ENCODE measurements at regions not wholly inside any gene's neighbourhood (a gene's known extent, or its start where the extent isn't known, plus 50 kb on each side); places are given as distances from the start of the nearest gene placed in this dataset.

DNA sequence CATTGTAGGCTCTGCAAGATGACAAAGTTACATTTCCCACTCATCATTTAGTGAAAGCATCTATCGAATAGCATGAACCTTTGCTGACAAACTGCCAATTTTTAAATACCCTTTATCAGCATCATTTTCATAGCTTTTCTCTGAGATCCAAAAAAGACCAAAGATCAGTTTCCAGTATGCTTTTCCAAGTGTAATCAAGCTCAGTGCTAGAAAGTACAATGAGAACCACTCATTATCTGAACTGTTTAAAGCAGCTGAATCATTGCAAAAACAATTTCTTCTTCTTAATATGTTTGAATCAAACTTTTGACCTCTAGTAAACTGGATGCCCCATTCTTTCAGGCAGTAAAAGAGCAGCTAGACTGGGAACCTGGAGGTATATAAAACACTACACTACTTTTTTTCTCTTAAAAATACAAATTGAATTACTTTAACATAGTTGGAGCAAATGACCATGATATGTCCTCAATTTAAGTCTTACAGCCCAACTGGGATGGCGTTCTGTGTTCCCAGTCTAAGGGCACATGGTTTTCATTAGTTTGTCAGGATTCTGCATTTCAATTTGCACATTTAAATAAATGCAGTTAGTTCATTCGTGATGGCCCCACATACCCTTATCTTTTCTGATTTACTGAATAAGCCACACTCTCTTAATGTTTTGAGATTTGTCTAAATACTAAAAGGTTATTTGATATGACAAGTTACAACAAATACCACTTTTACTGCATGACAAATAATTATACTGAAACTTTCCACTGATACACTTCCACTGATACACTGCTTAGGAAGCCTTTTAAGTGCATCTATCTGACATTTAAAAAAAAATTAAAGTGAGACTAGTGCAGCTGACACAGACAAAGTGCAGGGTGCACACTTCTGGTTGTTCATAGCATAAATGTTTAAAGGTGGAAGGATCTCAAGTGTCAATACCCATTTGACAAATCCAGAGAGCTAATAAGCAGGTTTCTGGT is 146.0 kb upstream of the FRMD4B start:
- DNase-seq: no peak

DNA sequence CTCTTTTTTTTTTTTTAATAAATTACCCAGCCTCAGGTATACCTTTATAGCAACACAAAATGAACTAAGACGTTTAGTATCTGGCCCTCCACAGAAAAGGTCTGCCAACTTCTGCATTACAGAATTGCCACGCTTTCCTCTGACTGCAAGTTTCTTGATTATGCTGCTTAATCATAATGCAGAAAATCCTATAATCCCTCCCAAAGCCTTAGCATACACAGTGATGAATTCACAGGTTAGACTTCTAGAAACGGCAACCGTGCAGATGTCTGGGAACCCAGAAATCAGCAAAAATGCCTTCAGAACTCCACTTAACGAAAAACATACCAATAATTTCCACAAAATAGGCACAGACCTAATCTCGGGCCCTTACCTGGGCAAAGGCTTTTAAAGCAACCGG is 144.7 kb upstream of the FRMD4B start:
- no peak for DNase-seq

DNA sequence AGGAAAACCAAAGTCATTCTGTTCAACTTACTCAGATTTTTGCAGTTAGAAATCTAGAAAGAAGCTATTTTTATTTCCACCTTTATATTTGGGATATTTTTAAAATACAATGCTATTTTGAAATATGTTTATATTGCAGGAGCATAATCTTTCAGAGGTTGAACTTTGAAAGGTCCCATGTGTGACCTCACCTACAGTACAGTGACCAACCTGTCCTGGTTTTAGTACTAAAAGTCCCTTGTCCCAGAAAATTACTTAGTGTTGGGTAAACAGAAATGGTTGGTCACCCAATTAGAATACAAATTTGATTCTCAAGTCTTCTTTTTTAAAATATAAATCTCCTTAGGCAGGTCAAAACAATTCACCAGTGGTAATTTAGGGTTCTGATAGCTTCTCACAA is 141.6 kb upstream of the FRMD4B start:
- no peak for DNase-seq

DNA sequence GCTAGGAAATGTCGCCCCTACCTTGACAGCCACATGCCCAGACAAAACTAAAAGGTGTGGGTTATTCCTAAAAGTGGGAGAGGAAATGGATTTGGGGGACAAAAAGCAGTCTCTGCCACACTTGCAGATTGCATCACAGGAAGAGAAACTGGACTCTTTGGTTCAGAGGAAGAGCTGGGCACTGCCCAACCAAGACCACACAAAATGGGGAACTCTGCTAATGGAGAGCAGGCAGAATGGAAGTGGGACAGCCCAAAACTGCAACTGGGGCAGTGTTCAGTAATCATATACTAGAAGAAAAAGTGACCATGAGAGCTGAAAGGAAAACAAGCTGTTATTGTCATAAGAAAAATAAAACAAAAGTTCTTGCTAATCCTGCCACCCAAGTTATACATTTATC is 138.9 kb upstream of the FRMD4B start:
- no peak for DNase-seq

DNA sequence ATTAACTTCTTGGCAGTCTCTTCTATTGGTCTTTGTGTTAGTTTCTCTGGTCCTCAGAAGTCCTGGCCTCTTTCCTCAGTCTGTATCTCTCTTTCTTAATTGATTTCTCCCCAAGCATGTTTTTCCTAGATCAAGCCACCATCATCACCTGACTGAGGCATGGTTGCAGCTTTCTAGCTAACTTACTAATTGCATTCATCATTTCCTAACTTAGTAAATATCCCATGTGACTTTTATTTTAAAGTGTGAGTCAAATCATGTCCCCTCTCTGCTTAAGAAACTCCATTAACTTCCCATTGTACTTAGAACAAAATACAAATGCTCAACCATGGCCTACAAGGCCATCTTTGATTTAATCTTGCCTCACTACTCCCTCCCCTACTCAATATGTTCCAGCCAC is 135.4 kb upstream of the FRMD4B start:
- no peak for DNase-seq

DNA sequence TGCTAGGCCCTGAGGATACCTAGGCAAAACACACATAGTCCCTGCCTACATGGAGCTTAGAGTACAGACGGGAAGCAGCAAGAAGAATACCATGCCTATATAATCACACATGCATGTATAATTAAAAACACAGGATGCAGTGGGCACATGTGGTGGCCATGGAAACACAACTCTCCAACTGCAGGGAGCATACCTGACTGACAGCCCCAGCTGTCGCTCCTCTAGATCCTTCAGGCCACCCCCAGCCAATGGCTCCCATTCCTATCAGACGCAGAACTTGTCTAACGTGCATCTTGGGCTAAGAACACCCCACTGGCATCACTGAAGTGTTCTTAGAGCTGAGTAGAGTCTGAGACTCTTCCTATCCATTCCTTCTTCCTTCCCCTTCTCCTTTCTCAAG is 125.5 kb upstream of the FRMD4B start:
- DNase-seq: no peak

DNA sequence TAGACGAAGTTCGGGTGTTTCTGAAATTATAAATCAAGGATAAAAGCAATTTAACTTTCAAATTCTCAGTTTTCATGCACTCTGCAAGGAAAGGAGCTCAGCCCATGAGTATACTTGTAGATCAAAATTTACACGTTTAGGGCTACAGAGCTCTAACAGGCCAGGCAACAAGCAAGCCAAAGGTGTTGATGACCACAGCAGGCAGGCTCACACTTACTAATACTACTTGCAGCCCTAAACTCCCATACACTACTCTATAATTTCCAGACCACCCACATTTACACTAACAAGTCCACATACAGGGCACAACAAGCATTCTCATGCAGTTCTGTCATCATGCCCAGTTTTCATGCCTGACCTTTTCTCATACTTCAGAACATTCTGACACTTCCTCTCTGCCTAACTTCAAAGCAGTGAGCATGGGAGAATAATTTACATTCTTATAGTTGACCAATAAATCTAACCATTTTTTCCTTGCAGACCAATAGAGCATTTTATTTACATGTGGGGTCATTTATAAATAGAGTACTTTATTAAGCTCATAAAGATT is 124.7 kb upstream of the FRMD4B start:
- no peak for DNase-seq

DNA sequence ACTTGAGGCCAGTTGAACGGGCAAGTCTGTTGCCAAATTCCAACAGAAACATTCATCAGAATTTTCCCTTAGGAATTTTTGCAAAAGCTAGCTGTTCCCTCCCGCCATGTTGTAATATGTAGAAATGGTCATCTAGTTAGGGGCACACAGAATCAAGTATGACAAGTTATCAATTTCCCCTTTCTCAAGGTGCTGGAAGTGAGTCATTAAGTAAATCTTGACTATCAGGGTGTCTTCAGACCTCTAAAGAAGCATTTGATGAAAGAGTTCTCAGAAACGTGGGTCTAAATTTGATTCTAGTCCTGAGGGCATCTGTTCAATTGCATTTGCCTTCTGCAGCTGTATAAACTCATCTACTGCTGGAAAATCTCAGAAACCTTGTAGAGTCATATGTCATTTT is 123.4 kb upstream of the FRMD4B start:
- DNase-seq: no peak

DNA sequence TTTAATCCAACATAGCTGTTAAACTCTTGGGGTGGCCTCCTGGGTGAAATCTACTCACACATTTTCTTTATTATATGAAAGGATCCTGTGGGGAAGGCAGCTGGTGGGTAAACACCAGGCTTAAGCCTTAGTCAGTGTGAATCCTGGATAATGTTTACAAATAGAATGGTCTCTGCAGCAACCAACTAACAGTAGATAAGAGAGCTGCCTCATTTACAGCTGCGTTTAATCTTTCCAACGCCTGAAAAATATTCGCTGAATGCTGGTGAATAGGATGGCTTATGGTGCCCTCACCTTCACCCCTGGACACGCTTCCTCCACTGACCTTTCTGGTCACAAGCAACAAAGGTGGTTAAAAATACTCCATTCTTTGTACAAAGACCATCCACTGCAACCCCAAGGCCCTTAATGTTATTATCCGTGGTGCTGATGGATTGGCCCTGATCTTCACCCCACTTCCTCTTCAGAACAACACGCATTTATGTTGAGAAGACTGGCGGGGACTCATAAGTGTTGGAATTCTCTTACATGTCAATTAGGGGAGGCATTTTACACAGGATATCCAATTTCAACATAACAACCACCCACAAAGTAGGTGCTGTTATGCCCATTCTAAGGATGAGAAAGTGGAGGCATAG is 120.0 kb upstream of the FRMD4B start:
- peak; percentile 46 to 70 for DNase-seq

DNA sequence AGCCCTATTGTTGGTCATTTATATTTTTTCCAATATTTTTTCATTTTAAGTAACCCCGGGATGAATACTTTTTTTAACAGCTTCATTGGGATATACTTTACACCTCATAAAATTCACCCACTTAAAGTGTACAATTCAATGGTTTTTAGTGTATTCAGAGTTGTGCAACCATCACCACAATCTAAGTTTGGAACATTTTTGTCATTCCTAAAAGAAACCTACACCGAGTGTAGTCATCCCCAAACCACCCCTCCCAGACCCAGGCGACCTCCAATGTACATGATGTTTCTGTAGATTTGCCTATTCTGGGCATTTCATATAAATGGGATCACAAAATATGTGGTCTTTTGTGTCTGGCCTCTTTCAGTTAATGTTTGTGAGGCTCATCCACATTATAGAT is 118.3 kb upstream of the FRMD4B start:
- DNase-seq: no peak

DNA sequence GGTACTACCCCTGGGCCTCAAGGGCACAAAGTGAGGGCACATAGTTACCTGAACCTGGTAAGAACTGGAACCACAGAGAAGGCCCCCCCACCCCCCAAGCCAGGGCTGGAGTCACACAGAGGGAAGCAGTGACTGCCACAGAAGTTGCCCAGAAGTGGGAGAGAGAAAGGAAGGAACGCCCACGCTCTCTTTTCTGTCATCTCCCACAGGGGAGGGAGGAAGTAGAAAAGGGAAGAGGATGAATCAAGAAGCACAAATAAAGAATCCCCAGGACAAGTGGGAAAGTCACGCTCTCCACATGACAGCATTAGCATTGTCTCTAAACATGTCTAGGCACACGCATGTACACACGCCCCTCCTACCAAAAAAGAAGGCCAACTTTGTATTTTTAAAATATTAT is 114.7 kb upstream of the FRMD4B start:
- no peak for DNase-seq

DNA sequence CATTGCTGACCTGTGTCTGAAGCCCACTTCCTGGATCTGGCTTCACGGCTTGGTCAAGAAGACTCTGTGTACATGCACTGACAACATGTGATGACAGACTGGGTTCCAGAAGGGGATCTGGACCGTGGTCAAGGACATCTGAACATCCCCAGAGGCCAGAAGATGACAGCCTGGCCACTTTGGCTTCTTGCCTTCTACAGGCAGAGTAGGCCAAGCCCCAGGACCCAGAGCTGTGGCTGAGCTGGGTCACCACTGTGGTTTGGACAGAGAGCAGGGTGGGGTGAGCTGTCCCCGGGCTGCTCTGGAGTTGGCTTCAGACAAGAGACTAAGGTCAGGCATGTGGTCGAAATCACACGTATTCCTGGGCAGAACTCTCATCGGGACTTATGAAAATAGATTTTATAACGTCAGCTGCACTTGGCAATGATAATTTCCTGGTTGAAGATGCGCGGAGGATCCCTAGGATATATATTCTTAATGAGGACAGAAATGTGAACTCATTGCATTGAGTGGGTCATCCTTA is 114.1 kb upstream of the FRMD4B start:
- DNase-seq: no peak

DNA sequence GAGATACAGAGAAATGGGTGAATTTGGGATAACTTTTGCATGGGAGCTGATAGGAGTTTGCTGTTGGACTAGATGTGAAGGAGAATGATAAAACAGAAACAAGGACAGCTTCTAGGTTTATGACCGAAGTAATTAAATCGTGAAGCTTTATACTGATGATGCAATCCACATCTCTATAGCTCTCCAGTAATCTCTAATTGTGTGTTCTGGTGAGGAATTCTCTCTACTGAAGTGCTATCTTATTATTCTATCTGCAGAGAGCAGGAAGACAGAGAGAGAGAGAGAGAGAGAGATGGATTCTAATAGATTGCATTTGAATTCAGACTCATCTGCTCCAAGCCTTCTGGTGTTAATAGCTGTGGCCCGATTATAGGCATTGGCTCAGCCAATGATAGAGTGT is 113.5 kb upstream of the FRMD4B start:
- DNase-seq: no peak

DNA sequence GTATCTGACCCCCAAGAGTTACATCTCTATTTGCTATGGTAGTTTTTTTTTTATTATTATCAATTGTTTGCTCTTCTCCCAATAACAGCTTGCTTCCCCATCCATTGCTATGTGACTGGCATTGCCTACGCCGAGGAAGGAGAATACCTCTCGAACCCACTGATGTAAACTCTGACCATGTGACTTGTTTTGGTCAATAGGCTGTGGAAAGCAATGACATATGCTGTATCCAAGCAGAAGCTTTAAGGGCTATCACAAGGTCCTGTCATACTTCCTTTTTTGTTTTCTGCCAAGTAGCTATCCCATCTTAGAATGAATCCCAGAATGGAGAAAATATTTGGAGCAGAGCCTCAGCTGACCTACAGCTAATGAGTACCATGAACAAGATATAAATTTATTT is 111.0 kb upstream of the FRMD4B start:
- DNase-seq: no peak

DNA sequence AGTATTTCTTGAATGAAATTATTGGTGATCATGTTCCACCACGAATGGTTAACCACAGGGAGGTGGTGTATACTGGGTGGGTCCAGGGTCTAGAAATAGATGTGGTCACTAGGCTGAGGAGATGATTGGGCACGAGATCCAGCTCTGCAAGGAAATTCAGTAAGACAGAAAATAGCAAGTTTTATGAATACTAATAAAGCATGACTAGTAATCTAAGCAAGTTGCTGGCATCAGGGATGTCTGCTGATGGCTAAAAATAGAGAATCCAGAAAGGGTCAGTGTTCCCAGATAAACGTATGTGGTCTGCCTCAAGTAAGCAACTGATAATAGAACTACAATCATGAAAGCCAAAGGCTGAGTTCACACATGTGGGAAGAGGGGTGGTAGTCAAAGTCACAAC is 108.3 kb upstream of the FRMD4B start:
- DNase-seq: no peak

DNA sequence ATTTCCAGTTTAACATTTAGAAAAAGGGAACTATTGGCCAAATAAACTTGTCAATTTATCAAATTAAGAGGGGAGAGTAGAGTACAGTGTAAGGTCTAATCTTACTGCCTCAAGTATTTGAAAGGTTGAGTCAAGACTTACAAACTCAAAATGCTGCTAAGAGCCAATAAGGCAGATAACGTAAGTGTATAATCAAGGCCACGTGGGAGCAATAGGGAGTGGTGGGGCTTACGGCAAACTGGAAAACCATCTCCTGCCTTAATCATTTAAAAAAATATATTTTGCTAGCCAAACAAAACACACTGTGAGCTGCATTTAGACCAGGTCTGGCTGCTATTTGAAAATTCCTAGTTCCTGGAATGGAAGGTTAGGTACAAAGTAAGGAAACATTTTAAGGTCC is 107.3 kb upstream of the FRMD4B start:
- no peak for DNase-seq

DNA sequence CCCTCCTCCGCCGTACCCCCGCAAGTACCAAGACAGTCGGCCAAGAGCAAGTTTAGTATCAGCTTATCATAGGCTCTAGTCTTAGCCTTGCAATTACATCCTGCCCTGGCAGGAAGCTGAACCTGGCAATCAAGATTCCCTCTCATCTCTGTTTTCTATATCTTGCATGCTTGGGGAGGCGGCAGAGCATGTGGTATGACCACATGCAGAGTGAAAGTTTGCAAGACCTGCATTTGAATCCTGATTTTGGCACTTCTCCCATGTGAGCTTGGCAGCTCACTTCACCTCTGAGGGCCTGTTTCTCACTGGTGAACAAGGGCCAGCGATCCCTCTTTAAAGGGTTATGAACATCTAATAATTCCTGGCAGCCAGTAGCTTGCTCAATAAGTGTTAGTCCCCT is 106.1 kb upstream of the FRMD4B start:
- DNase-seq: no peak

DNA sequence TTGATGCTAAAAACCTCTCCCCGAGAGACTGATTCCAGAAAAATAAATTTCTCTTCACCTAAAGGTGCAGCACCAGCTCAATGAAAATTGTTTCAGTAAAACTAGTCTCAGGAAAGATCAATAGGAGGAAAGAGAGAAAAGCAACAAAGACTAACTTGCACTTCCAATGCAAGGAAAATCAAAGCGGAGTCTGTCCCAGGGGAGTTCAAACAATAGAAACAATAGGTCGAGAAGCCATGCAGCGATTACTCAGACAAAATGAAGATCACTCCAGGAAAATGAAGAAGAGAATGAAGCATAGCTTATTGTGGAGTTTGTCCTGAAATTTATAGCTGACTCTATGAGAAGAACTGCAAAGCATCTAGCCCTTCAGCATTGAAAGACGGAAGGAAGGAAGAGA is 105.1 kb upstream of the FRMD4B start:
- DNase-seq: no peak

DNA sequence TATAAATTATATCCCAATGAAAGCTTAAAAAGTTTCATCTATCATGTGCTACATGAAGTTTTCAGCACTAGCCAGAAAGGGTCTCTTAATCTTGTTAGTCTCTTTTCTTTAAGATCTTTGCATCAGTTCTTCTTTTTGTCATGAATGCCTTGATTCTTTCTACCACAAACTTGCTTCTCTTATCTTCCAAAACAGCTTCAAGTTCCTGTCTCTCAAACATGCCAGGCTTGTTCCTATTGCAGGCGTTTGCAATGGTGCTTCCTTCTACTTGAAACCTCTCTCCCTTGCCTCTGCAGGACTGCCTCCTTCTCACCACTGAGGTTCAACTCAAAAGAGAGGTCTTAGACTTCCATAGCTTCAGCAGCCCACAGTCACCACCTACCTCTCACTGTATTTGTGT is 104.3 kb upstream of the FRMD4B start:
- DNase-seq: no peak

DNA sequence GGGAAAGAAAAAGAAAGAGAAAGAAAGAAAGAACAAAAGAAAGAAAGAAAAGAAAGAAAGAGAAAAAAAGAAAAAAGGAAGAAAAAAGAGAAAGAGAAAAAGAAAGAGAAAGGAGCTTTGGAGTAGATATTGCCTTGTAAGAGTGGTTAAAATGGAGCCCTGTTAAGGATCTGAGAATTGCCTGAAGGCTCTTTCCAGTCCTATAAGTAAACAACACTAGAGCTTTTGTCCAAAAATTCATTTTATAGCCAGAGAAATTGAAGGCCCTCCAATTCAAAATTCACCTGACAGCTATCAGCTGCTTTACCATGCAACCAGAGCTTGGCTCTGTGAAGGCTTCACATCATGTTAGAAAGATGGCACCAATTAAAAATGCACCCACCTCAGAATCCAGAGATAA is 102.1 kb upstream of the FRMD4B start:
- no peak for DNase-seq

DNA sequence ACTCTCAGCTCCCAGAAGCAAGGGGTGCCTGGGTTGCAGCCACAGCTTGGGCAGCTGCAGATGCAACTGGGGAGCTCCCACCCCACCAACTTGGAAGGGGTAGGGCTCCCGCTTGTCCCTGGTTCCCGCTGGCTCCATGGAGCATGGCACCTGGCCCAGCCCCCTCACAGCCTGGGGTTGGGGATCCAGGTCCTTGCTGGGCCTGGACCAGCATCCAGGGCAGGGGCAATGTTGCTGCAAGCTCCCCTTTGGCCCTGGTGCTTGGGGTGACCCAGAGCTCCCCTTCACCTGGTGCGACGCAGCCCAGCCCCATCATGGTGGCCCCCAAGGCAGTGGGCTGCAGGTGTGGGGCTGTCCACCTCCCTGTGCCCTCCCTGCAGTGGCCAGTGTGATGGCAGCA is 99.6 kb upstream of the FRMD4B start:
- DNase-seq: no peak

DNA sequence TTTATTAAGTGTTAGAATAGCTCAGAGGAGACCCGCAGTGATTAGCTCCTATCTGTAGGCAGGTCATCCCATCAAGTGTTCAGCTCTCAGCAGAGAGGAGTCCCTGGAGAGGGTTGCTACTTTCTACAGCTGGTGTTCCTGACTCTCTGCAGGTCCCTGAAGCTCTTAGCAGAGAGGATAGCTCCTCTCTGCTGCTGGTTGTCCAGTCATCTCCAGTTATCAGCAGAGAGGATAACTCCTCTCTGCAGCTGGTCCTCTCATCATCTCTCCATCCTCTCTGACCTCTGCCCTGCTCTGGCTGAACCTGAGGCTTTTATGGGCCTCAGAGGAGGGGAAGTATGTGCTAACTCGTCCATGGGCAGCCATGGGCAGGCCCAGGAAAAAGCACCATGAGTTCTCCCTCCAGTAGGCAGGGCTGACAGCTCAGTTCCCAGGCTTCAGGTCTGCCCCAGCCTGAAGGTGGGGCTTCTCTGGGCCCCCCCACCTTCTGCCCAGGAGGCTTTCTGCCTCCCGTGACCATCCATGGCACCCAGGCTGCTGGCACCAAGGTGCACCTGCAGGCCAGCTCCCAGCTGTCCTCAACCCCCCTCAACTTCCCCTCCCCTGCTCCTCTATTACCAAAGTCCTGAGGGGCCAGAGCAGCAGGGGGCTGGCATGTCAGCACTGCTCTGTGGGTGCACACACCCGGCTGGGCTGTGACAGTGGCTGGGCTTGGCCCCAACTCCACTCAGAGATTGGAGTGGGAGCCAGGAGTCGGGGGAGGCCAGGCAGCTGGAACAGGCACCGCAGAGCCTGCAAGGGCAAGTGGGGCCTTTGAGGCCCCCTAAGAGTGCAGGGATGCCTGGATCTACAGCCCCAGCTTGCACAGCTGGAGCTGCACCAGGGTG is 98.9 kb upstream of the FRMD4B start:
- no peak for DNase-seq

DNA sequence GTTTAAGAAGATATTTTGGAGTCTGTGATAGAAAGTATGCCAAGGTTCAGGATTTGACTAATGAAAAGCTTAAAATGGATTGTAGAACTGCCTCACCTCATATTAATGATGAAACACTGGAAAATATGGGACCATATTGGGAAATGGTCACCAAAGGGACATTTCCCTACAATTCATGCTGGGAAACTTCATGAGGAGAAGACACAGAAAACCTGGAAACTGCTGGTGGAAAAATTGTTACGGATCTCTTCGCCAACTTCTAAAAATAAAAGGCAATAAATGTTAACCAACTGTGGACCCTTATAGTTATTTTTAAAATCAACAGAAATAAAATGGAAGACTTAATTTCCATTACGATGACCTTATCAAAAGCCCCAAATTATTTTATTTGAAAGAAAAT is 97.6 kb upstream of the FRMD4B start:
- DNase-seq: no peak

Data from NCI-H2081 (cell line).